ENCODE measurements at regions not wholly inside any gene's neighbourhood (a gene's known extent, or its start where the extent isn't known, plus 50 kb on each side); places are given as distances from the start of the nearest gene placed in this dataset.
"Not testable (repeated sequence)": the region's sequence is repeated elsewhere in the genome, so short reads cannot be mapped to it uniquely, and the experiment has no call there.

- TF ChIP-seq CTCF, POLR2A, EP300 (IDR thresholded peaks at IDR 0.05): not testable (repeated sequence)
Observed at GRCh38 chr2:125028721-125029120, 1003.6 kb downstream of the CNTNAP5 start.

All from stomach (tissue), 4 donors.